GM06990 (cell line): ENCODE measurements at regions not wholly inside any gene's neighbourhood (a gene's known extent, or its start where the extent isn't known, plus 50 kb on each side); places are given as distances from the start of the nearest gene placed in this dataset.

Source experiments
- DNase-seq: peaks from one replicate; pipeline ENCODE4 v3.0.0-alpha.2; 2011; ENCODE audit not compliant: insufficient read length; ENCODE audit errors: extremely low read depth
- H3K27me3 ChIP-seq: replicated peaks from 2 replicates; pipeline ENCODE4 v1.6.0; 2011; ENCODE audit warnings: low read length; ENCODE audit not compliant: control insufficient read depth, insufficient read depth
- H3K36me3 ChIP-seq: 2 replicates; pipeline ENCODE4 v1.5.1; 2011; ENCODE audit warnings: low read length; ENCODE audit not compliant: control insufficient read depth, insufficient read depth
- H3K4me3 ChIP-seq: replicated peaks from 2 replicates; pipeline ENCODE4 v1.5.1; 2011; ENCODE audit warnings: low read depth, mild to moderate bottlenecking, control low read depth, low read length
- TF ChIP-seq, protein P1 (sequence below): IDR thresholded peaks from 2 replicates; pipeline ENCODE4 v1.5.1; 2011; ENCODE audit warnings: low read length, control low read depth, mild to moderate bottlenecking, inconsistent platforms; ENCODE audit not compliant: insufficient read depth, poor library complexity, severe bottlenecking

DNA sequence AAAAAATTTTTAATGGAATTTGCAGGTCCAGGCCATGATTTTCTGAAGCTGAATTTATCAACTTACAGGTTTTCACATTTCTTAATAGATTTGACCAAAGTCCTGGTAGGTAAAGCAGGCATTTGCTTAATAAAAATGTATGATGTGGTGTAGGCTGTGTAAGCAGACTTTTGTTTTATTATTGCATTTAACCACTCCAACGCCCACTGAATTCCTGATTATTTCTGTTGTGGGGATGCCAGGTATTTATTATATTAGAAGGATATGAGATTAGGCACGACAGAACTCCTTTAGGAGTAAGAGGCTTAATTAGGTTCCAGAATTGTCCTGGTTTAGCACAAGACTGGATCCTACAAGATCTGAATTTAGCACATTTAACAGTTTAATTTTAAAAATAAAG lies 111.1 kb downstream of the ADCYAP1 start:
- DNase-seq: no peak
- TF ChIP-seq, protein P1, sequence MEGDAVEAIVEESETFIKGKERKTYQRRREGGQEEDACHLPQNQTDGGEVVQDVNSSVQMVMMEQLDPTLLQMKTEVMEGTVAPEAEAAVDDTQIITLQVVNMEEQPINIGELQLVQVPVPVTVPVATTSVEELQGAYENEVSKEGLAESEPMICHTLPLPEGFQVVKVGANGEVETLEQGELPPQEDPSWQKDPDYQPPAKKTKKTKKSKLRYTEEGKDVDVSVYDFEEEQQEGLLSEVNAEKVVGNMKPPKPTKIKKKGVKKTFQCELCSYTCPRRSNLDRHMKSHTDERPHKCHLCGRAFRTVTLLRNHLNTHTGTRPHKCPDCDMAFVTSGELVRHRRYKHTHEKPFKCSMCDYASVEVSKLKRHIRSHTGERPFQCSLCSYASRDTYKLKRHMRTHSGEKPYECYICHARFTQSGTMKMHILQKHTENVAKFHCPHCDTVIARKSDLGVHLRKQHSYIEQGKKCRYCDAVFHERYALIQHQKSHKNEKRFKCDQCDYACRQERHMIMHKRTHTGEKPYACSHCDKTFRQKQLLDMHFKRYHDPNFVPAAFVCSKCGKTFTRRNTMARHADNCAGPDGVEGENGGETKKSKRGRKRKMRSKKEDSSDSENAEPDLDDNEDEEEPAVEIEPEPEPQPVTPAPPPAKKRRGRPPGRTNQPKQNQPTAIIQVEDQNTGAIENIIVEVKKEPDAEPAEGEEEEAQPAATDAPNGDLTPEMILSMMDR: no peak
- H3K4me3 ChIP-seq: no peak overlapping the region
- no peaks in the 10 kb centered on the region for H3K27me3 ChIP-seq
- no peaks in the 10 kb centered on the region for H3K36me3 ChIP-seq

DNA sequence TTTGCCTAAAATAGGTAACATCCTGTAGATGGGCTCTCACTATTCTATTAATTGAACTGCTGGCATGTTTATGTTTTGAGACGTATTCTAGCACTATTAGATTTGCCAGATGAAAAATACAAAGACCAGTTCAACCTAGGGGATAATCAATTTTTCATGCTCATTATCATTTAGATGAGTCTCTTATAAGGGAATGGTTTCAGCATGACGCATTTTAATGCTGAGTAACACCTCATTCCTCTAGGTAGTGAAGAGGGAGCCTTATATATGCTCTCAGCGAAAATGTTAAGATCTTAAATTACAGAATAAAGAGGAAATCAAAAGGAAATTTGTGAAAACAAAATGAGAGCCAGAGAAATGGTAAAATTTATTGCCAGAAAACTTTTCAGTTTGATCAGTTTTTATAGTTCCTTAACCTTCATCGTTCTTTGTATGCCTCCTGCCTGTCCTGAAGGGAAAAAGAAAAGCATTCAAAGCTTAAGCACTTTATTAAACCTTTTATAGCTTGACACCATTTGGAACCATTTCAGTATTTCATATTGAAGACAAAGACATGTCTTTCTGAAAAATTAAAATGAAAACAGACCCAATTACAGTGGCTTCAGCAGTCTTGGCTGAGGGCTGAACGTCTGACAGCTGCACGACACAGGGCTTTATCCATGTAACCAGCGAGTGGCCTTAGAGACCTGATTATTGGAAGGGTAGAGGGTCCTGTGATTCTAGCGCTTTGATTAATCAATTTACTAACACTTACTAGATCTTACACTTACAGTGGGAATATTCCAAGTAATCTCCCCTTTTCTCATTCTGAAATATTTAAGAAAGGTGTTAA lies 112.8 kb downstream of the ADCYAP1 start:
- Histone ChIP-seq H3K4me3 (no peak overlapping the region), H3K27me3 (no peaks in the 10 kb centered on the region), H3K36me3 (no peaks in the 10 kb centered on the region)
- no peak for DNase-seq
- TF ChIP-seq, protein P1: no peak

DNA sequence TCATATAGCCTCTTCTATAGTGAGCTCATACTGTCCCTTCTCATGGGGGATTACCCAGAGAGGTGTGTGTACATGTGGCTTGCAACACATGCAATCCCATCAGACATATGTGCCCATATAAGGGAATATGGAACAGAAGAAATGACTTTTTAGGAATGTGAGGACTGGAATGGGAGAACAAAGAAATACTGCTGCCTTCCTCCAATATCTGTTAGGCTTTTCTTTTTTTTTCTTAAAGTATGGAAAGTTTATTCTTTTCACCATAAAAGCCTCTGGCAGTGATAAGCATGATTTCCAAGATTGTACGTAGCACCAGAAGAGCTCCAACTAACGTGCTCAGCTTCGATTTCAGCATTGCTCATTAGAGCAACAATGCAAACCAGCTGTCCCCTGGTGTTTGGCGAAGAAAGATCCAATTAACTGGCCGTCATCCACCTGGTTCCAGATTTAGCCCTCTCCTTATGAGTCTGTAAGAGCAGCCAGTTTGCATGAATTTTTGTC lies 113.6 kb downstream of the ADCYAP1 start:
- TF ChIP-seq, protein P1: no peak
- no peaks in the 10 kb centered on the region for H3K36me3 ChIP-seq
- no peak for DNase-seq
- no peak overlapping the region for H3K4me3 ChIP-seq
- no peaks in the 10 kb centered on the region for H3K27me3 ChIP-seq

DNA sequence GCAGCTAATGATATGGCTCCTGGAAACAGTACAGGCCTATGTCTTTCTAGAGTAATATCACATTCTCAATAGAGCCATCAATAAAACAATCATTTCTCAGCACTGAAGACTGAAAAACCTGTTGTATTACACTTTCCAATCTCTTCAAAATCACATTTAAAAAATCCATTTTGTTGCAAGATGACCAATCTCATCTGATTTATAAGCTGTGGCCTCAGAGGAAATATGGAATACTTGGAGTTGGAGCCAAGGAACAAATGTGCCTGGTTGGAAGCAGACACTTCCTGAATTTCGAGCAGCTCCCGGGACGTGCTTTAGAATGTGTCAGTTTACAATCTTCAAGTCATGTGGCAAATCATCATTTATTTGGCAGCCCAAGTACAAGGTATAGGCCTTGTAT lies 114.5 kb downstream of the ADCYAP1 start:
- Histone ChIP-seq H3K4me3 (no peak overlapping the region), H3K36me3 (no peaks in the 10 kb centered on the region), H3K27me3 (no peaks in the 10 kb centered on the region)
- no peak for DNase-seq
- TF ChIP-seq, protein P1: no peak

DNA sequence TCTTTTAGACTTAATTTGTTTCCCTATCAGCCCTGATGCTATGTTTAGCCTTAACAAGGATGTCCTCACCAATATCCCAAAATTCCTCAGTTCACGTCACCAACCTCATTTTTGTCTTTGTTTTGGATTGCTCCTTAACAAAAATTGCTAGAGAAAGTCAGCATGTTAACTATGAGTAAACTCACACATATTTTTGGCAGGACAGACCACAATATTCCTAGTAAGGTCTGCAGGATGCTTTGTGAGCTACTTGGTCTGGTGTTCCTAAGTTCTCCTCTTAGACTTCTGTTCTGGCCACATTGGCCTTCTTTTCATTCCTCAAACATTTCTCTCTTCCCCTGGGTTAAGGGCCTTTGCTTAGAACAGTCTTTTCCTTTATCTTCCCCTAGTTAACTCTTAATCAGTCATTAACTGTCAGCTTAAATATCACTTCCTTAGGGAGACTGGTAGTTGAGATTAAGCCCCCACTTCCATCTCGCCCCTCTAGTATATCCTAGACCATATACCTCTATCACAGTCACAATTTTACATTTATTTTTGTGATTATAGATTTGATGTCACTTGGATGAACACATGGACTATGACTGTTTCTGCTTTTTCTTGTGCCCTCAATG lies 116.2 kb downstream of the ADCYAP1 start:
- DNase-seq: no peak
- TF ChIP-seq, protein P1: no peak
- H3K36me3 ChIP-seq: no peaks in the 10 kb centered on the region
- no peaks in the 10 kb centered on the region for H3K27me3 ChIP-seq
- no peak overlapping the region for H3K4me3 ChIP-seq
